Fibroblast of lung (primary cell): ENCODE measurements at regions not wholly inside any gene's neighbourhood (a gene's known extent, or its start where the extent isn't known, plus 50 kb on each side); places are given as distances from the start of the nearest gene placed in this dataset.

ENCODE experiments used
- DNase-seq, 2 donors: peaks; one replicate each; pipeline versions ENCODE4 v3.0.0 to v3.0.0-alpha.2; 2010; ENCODE audit warnings: low read depth in 2 of 2
- H2AFZ ChIP-seq: 2 replicates; pipeline ENCODE4 v1.5.1; 2012; ENCODE audit warnings: low read length, control low read depth, inconsistent platforms
- H3K27ac ChIP-seq: 2 replicates; pipeline ENCODE4 v1.5.1; 2011; ENCODE audit warnings: low read length, control low read depth; ENCODE audit not compliant: insufficient read depth
- H3K27me3 ChIP-seq: 2 replicates; pipeline ENCODE4 v1.5.1; 2011; ENCODE audit warnings: mild to moderate bottlenecking, low read length; ENCODE audit not compliant: control insufficient read depth, insufficient read depth
- H3K36me3 ChIP-seq: 2 replicates; pipeline ENCODE4 v1.5.1; 2011; ENCODE audit warnings: low read length; ENCODE audit not compliant: control insufficient read depth, insufficient read depth
- H3K4me1 ChIP-seq: 2 replicates; pipeline ENCODE4 v1.5.1; 2011; ENCODE audit warnings: low read length; ENCODE audit not compliant: control insufficient read depth, insufficient read depth; ENCODE audit errors: extremely low read depth
- H3K4me2 ChIP-seq: 2 replicates; pipeline ENCODE4 v1.5.1; 2011; ENCODE audit warnings: low read length, control low read depth; ENCODE audit not compliant: insufficient read depth; ENCODE audit errors: extremely low read depth
- H3K4me3 ChIP-seq, 4 experiments: fragments of 200-600 bp in 1 of 4; sonication (generic) in 1 of 4; replicated peaks in 1 of 4; 2 replicates each; pipeline ENCODE4 v1.5.1; 2011 to 2016; ENCODE audit warnings: low read length in 4 of 4, low read depth in 3 of 4, mild to moderate bottlenecking in 3 of 4, control low read depth in 2 of 4, inconsistent platforms in 1 of 4, mixed read lengths in 1 of 4; ENCODE audit not compliant: insufficient read depth in 1 of 4; ENCODE audit errors: control extremely low read depth in 1 of 4
- H3K79me2 ChIP-seq: 2 replicates; pipeline ENCODE4 v1.5.1; 2012; ENCODE audit warnings: mild to moderate bottlenecking, low read length, inconsistent platforms; ENCODE audit not compliant: control insufficient read depth, insufficient read depth
- H3K9ac ChIP-seq: 2 replicates; pipeline ENCODE4 v1.5.1; 2011; ENCODE audit warnings: mild to moderate bottlenecking, low read length, control low read depth; ENCODE audit not compliant: insufficient read depth
- H3K9me3 ChIP-seq: 2 replicates; pipeline ENCODE4 v1.5.1; 2012; ENCODE audit warnings: low read depth, low read length; ENCODE audit not compliant: control insufficient read depth, insufficient read depth
- H4K20me1 ChIP-seq: 2 replicates; pipeline ENCODE4 v1.5.1; 2011; ENCODE audit warnings: low read length; ENCODE audit not compliant: control insufficient read depth, insufficient read depth; ENCODE audit errors: extremely low read depth
- CTCF ChIP-seq, 2 donors: IDR thresholded peaks in 1 of 2; conservative IDR thresholded peaks in 1 of 2; 1 replicate in 1 of 2; 2 replicates in 1 of 2; pipeline ENCODE4 v1.5.1; 2011 to 2012; ENCODE audit warnings: low read length in 2 of 2, control low read depth in 1 of 2, inconsistent platforms in 1 of 2, low read depth in 1 of 2, mild to moderate bottlenecking in 1 of 2
- EZH2 ChIP-seq: IDR thresholded peaks from 2 replicates; pipeline ENCODE4 v1.5.1; 2012; ENCODE audit warnings: low read length, control low read depth, mild to moderate bottlenecking; ENCODE audit errors: missing control alignments

GRCh38 chr4:137739391-137739790 lies 207.1 kb upstream of the PCDH18 start:
- no peak for DNase-seq
- Histone ChIP-seq H2AFZ (no peak overlapping the region), H4K20me1 (no peaks in the 10 kb centered on the region), H3K27ac (no peak overlapping the region), H3K4me3 (no peak overlapping the region), H3K4me2 (no peak overlapping the region), H3K9me3 (no peaks in the 10 kb centered on the region), H3K36me3 (no peaks in the 10 kb centered on the region), H3K9ac (no peak overlapping the region), H3K27me3 (no peaks in the 10 kb centered on the region), H3K79me2 (no peaks in the 10 kb centered on the region), H3K4me1 (no peaks in the 10 kb centered on the region)
- TF ChIP-seq CTCF (conservative IDR thresholded peaks at IDR 0.05 in 1 of 2, IDR thresholded peaks at IDR 0.05 in 1 of 2; ENCODE audit: low read depth in 1 of 2, low read length in 2 of 2) (no peak), EZH2 (no peak)

GRCh38 chr4:137738375-137738990 lies 206.2 kb upstream of the PCDH18 start:
- H3K27ac ChIP-seq: no peak overlapping the region
- DNase-seq: peak in 1 of 2 donors; percentile 31
- no peak overlapping the region for H3K4me2 ChIP-seq
- no peaks in the 10 kb centered on the region for H3K4me1 ChIP-seq
- no peaks in the 10 kb centered on the region for H3K9me3 ChIP-seq
- no peak overlapping the region for H2AFZ ChIP-seq
- H3K36me3 ChIP-seq: no peaks in the 10 kb centered on the region
- H3K4me3 ChIP-seq: no peak overlapping the region
- no peaks in the 10 kb centered on the region for H4K20me1 ChIP-seq
- no peaks in the 10 kb centered on the region for H3K27me3 ChIP-seq
- no peaks in the 10 kb centered on the region for H3K79me2 ChIP-seq
- TF ChIP-seq CTCF (conservative IDR thresholded peaks at IDR 0.05 in 1 of 2, IDR thresholded peaks at IDR 0.05 in 1 of 2; ENCODE audit: low read depth in 1 of 2, low read length in 2 of 2) (no peak), EZH2 (no peak)
- H3K9ac ChIP-seq: no peak overlapping the region

DNA sequence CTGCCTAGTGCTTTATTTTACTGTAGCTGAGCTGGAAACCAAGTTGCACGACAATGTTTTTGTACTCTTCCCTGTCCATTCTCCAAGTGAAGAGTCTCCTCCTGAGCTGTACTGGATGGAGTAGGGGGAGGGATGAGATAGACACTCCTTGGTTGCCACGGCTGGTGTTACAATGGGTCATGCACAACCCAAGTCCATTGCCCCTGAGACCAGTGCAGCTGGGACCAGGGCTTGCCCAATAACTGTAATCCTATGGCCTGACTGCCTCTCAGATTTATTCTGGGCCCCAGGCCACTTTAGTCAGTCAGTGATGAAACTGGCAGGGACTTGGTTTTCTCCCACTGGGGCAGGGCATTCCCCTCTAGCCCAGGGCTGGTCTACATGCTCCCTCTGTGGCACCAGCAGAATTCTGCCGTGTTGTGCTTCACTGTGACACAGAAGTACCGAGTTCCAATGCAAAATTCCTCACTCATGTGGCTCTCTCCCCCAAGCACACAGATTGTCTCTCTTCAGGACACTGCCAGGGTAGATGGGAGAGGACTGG lies 203.3 kb upstream of the PCDH18 start:
- no peak overlapping the region for H3K4me3 ChIP-seq
- no peaks in the 10 kb centered on the region for H3K4me1 ChIP-seq
- H3K27ac ChIP-seq: no peak overlapping the region
- DNase-seq: no peak
- H3K4me2 ChIP-seq: no peak overlapping the region
- no peaks in the 10 kb centered on the region for H3K36me3 ChIP-seq
- TF ChIP-seq CTCF (conservative IDR thresholded peaks at IDR 0.05 in 1 of 2, IDR thresholded peaks at IDR 0.05 in 1 of 2; ENCODE audit: low read depth in 1 of 2, low read length in 2 of 2) (no peak), EZH2 (no peak)
- no peaks in the 10 kb centered on the region for H4K20me1 ChIP-seq
- H3K27me3 ChIP-seq: no peaks in the 10 kb centered on the region
- H3K9ac ChIP-seq: no peak overlapping the region
- H3K79me2 ChIP-seq: no peaks in the 10 kb centered on the region
- no peak overlapping the region for H2AFZ ChIP-seq
- H3K9me3 ChIP-seq: no peaks in the 10 kb centered on the region
